AG04450 (cell line): ENCODE measurements at regions not wholly inside any gene's neighbourhood (a gene's known extent, or its start where the extent isn't known, plus 50 kb on each side); places are given as distances from the start of the nearest gene placed in this dataset.

Experiments
- CTCF ChIA-PET: fragments of 300-600, 350-600 bp; formaldehyde crosslinking; extraction: SDS; loops from one replicate; lab custom pipeline; 2022; ENCODE audit warnings: antibody characterized with exemption, inconsistent platforms; lab: Charles Lee
- POLR2A ChIA-PET: fragments of 350-600 bp; formaldehyde crosslinking; extraction: SDS; loops from one replicate; lab custom pipeline; 2021; ENCODE audit warnings: antibody characterized with exemption, inconsistent platforms; lab: Yijun Ruan, JAX
- DNase-seq: peaks from one replicate; pipeline ENCODE4 v3.0.0-alpha.2; 2011; ENCODE audit warnings: low read depth, low spot score
- H3K27ac ChIP-seq: one replicate; pipeline ENCODE4 v1.5.1; 2012; ENCODE audit warnings: low read depth, low read length, control low read depth
- H3K27me3 ChIP-seq: one replicate; pipeline ENCODE4 v1.6.0; 2012; ENCODE audit warnings: low read length; ENCODE audit not compliant: control insufficient read depth, insufficient read depth
- H3K4me3 ChIP-seq: 2 replicates; pipeline ENCODE4 v1.5.1; 2011; ENCODE audit warnings: mild to moderate bottlenecking, low read depth, low read length, control low read depth
- H3K9me3 ChIP-seq: 2 replicates; pipeline ENCODE4 v1.5.1; 2012; ENCODE audit warnings: low read length; ENCODE audit not compliant: control insufficient read depth, insufficient read depth
- TF ChIP-seq, protein P1 (sequence below): IDR thresholded peaks from 2 replicates; pipeline ENCODE4 v1.5.1; 2011; ENCODE audit warnings: low read depth, low read length, control low read depth, inconsistent platforms

- H3K4me3 ChIP-seq: no peak overlapping the region
- ChIA-PET CTCF (no interaction called here), POLR2A (no interaction called here)
- no peak for DNase-seq
- H3K9me3 ChIP-seq: no peaks in the 10 kb centered on the region
- TF ChIP-seq, protein P1, sequence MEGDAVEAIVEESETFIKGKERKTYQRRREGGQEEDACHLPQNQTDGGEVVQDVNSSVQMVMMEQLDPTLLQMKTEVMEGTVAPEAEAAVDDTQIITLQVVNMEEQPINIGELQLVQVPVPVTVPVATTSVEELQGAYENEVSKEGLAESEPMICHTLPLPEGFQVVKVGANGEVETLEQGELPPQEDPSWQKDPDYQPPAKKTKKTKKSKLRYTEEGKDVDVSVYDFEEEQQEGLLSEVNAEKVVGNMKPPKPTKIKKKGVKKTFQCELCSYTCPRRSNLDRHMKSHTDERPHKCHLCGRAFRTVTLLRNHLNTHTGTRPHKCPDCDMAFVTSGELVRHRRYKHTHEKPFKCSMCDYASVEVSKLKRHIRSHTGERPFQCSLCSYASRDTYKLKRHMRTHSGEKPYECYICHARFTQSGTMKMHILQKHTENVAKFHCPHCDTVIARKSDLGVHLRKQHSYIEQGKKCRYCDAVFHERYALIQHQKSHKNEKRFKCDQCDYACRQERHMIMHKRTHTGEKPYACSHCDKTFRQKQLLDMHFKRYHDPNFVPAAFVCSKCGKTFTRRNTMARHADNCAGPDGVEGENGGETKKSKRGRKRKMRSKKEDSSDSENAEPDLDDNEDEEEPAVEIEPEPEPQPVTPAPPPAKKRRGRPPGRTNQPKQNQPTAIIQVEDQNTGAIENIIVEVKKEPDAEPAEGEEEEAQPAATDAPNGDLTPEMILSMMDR: no peak
- H3K27me3 ChIP-seq: no peaks in the 10 kb centered on the region
- H3K27ac ChIP-seq: no peak overlapping the region
Observed at GRCh38 chr11:95698676-95699557, 90.7 kb downstream of the FAM76B start.

- Histone ChIP-seq H3K9me3 (no peaks in the 10 kb centered on the region), H3K4me3 (no peak overlapping the region), H3K27me3 (no peaks in the 10 kb centered on the region), H3K27ac (no peak overlapping the region)
- ChIA-PET CTCF (interaction anchor here (0.7 to 1.4 kb wide), 3 partner anchors 7 to 67 kb away, joined by 3 to 4 read pairs (median 3); no protein-coding TSS in a partner anchor), POLR2A (no interaction called here)
- TF ChIP-seq, protein P1: no peak
- no peak for DNase-seq
Observed at GRCh38 chr11:95697614-95698408, 91.8 kb downstream of the FAM76B start.

GRCh38 chr11:95695181-95695580, 94.4 kb downstream of the FAM76B start:
- Histone ChIP-seq H3K27me3 (no peaks in the 10 kb centered on the region), H3K27ac (no peak overlapping the region), H3K4me3 (no peak overlapping the region), H3K9me3 (no peaks in the 10 kb centered on the region)
- no peak for DNase-seq
- POLR2A ChIA-PET: no interaction called here
- CTCF ChIA-PET: interaction anchor here (0.5 to 7.3 kb wide), 2 partner anchors 11 to 1073 kb away, joined by 6 to 74 read pairs; no protein-coding TSS in a partner anchor
- TF ChIP-seq, protein P1: no peak

DNA sequence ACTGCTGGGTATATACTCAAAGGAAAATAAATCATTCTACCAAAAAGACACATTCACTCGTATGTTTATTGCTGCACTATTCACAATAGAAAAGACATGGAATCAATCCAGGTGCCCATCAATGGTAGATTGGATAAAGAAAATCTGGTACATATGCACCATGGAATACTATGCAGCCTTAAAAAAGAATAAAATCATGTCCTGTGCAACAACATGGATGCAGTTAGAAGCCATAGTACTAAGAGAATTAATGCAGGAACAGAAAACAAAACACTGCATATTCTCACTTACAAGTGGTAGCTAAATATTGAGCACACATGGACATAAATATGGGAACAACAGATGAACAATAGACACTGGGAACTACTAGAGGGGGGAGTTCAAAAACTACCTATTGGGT, 96.3 kb downstream of the FAM76B start:
- POLR2A ChIA-PET: interaction anchor here (1.4 kb wide), 1 partner anchor 13 kb away, joined by 10 read pairs; no protein-coding TSS in a partner anchor
- no peak overlapping the region for H3K4me3 ChIP-seq
- H3K27ac ChIP-seq: no peak overlapping the region
- H3K27me3 ChIP-seq: no peaks in the 10 kb centered on the region
- no peaks in the 10 kb centered on the region for H3K9me3 ChIP-seq
- DNase-seq: no peak
- TF ChIP-seq, protein P1: no peak
- CTCF ChIA-PET: interaction anchor here (1.0 to 7.3 kb wide), 3 partner anchors 9 to 542 kb away, joined by 5 to 74 read pairs (median 5); no protein-coding TSS in a partner anchor
